GM12891 (cell line): ENCODE measurements at regions not wholly inside any gene's neighbourhood (a gene's known extent, or its start where the extent isn't known, plus 50 kb on each side); places are given as distances from the start of the nearest gene placed in this dataset.

ENCODE experiments used
- DNase-seq: peaks from one replicate; pipeline ENCODE4 v3.0.0; 2011; ENCODE audit warnings: low spot score; ENCODE audit not compliant: insufficient read length
- FAIRE-seq: peaks from 2 replicates; lab custom pipeline; 2011; peaks lifted over from hg19 to GRCh38; lab: Jason Lieb, UNC
- PAX5 ChIP-seq: IDR thresholded peaks from 2 replicates; pipeline ENCODE4 v1.6.1; 2011; ENCODE audit warnings: low read length, moderate library complexity, mild to moderate bottlenecking; ENCODE audit not compliant: insufficient read depth, severe bottlenecking
- POLR2A ChIP-seq: IDR thresholded peaks from 2 replicates; pipeline ENCODE4 v1.6.1; 2011; ENCODE audit warnings: low read depth, low read length, control low read depth
- POLR2AphosphoS5 ChIP-seq: IDR thresholded peaks from 2 replicates; pipeline ENCODE4 v1.6.1; 2011; ENCODE audit warnings: low read depth, low read length, control low read depth
- POU2F2 ChIP-seq: IDR thresholded peaks from 2 replicates; pipeline ENCODE4 v1.6.1; 2011; ENCODE audit warnings: low read depth, mild to moderate bottlenecking, control low read depth, low read length, moderate library complexity
- SPI1 ChIP-seq: IDR thresholded peaks from 2 replicates; pipeline ENCODE4 v1.6.1; 2011; ENCODE audit warnings: low read depth, low read length, control low read depth
- TAF1 ChIP-seq: IDR thresholded peaks from 2 replicates; pipeline ENCODE4 v1.6.1; 2011; ENCODE audit warnings: low read depth, low read length, control low read depth

GRCh38 chr22:22432937-22433336 lies 75.6 kb downstream of the ZNF280B start:
- TF ChIP-seq POU2F2: no peak
- TF ChIP-seq SPI1: no peak
- no peak for TF ChIP-seq POLR2A
- no peak for TF ChIP-seq POLR2AphosphoS5
- no peak for TF ChIP-seq PAX5
- TF ChIP-seq TAF1: no peak
- FAIRE-seq (no peak), DNase-seq (no peak)

GRCh38 chr22:22433770-22434169 lies 74.8 kb downstream of the ZNF280B start:
- no peak for DNase-seq
- no peak for TF ChIP-seq POLR2AphosphoS5
- no peak for TF ChIP-seq TAF1
- no peak for TF ChIP-seq POU2F2
- TF ChIP-seq POLR2A: no peak
- no peak for TF ChIP-seq SPI1
- TF ChIP-seq PAX5: no peak
- peak; percentile 47 for FAIRE-seq
